GM12891 (cell line): ENCODE measurements at regions not wholly inside any gene's neighbourhood (a gene's known extent, or its start where the extent isn't known, plus 50 kb on each side); places are given as distances from the start of the nearest gene placed in this dataset.

ENCODE experiments used
- DNase-seq: peaks from one replicate; pipeline ENCODE4 v3.0.0; 2011; ENCODE audit warnings: low spot score; ENCODE audit not compliant: insufficient read length
- FAIRE-seq: peaks from 2 replicates; lab custom pipeline; 2011; peaks lifted over from hg19 to GRCh38; lab: Jason Lieb, UNC
- PAX5 ChIP-seq: IDR thresholded peaks from 2 replicates; pipeline ENCODE4 v1.6.1; 2011; ENCODE audit warnings: low read length, moderate library complexity, mild to moderate bottlenecking; ENCODE audit not compliant: insufficient read depth, severe bottlenecking
- POLR2A ChIP-seq: IDR thresholded peaks from 2 replicates; pipeline ENCODE4 v1.6.1; 2011; ENCODE audit warnings: low read depth, low read length, control low read depth
- POLR2AphosphoS5 ChIP-seq: IDR thresholded peaks from 2 replicates; pipeline ENCODE4 v1.6.1; 2011; ENCODE audit warnings: low read depth, low read length, control low read depth
- POU2F2 ChIP-seq: IDR thresholded peaks from 2 replicates; pipeline ENCODE4 v1.6.1; 2011; ENCODE audit warnings: low read depth, mild to moderate bottlenecking, control low read depth, low read length, moderate library complexity
- SPI1 ChIP-seq: IDR thresholded peaks from 2 replicates; pipeline ENCODE4 v1.6.1; 2011; ENCODE audit warnings: low read depth, low read length, control low read depth
- TAF1 ChIP-seq: IDR thresholded peaks from 2 replicates; pipeline ENCODE4 v1.6.1; 2011; ENCODE audit warnings: low read depth, low read length, control low read depth

DNA sequence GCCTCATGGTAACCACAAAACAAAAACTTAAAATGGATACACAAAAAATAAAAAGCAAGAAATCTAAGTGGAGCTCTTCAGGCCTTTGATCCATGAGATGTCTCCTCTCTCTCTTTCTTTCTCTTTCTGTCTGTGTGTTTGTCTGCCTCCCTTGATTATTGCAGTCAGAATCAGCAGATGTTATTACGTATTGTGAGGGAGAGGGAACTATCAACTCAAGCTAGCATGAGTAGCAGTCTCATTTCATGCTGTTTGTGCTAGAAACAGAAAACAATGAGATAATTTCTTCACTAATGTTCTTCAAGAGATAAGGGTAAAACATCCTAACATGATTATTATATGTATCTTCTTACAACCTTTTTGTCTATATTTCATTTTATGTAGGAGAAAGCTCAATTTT is 103.7 kb upstream of the PDC start:
- no peak for FAIRE-seq
- TF ChIP-seq POLR2AphosphoS5 (no peak), POU2F2 (no peak), PAX5 (no peak), POLR2A (no peak), TAF1 (no peak), SPI1 (no peak)
- DNase-seq: no peak

DNA sequence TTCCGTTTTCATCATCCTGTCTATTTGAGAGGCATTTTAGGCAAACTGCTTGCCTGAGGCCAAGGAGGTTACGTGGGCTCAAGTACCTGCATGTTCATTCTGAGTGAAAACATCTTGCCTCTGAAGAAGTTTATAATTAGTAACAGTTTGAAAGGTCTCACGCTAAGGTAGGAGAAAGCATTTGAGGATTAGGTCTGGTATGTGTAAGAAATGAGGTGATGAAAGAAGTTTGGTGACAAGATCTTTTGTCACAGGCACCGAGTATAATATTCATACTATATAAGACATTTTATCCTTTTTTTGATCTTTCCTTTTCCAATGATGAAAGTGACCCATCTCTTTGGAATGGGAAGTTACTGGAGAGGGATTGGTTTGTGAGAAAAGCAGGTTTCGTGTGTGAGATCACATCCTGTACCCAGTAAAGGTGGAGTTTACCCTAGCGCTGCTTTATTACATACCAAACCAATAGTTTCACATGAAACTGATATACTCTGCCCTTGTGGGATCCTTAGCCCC is 98.7 kb upstream of the PDC start:
- FAIRE-seq: no peak
- TF ChIP-seq POLR2A: no peak
- DNase-seq: no peak

DNA sequence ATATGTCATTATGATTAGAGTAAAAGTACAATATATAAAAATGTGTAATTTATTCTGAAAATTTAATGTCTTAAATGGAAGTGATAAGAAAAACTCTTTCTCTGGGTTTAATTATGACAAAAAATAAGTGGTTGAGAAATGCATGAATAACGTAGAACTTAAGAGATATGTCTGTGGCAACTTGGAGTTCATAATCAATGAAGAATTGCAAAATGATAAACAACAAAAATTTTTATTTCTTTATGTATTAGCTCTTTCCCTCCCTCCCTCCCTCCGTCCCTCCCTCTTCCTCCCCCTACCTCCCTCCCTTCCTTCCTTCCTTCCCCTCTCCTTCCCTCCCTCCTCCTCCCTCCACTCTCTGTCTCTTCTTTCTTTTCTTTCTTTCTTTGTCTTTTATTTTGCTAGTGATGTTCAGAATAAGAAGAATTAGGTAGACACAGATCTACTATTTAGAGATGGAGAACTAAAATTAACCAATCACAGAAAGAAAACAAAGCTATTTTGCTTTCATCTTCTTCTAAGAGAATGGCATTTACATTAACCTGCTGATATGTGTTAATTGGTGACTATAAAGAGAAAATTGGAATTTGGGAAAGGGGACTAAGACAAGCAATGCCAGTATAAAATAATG is 96.3 kb upstream of the PDC start:
- no peak for DNase-seq
- no peak for TF ChIP-seq POU2F2
- TF ChIP-seq POLR2A: no peak
- no peak for TF ChIP-seq TAF1
- no peak for TF ChIP-seq SPI1
- TF ChIP-seq POLR2AphosphoS5: no peak
- TF ChIP-seq PAX5: no peak
- no peak for FAIRE-seq

DNA sequence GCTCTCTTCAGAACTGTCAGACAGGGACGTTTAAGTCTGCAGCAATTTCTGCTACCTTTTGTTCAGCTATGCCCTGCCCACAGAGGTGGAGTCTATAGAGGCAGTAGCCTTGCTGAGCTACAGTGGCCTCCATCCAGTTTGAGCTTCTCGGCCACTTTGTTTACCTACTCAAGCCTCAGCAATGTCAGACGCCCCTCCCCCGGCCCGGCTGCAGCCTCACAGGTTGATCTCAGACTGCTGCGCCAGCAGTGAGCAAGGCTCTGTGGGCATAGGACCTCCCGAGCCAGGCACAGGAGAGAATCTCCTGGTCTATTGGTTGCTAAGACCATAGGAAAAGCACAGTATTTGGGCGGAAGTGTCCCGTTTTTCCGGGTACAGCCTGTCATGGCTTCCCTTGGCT is 89.9 kb upstream of the PDC start:
- DNase-seq (no peak), FAIRE-seq (no peak)
- TF ChIP-seq POU2F2 (no peak), POLR2AphosphoS5 (no peak), SPI1 (no peak), TAF1 (no peak), PAX5 (no peak), POLR2A (no peak)

DNA sequence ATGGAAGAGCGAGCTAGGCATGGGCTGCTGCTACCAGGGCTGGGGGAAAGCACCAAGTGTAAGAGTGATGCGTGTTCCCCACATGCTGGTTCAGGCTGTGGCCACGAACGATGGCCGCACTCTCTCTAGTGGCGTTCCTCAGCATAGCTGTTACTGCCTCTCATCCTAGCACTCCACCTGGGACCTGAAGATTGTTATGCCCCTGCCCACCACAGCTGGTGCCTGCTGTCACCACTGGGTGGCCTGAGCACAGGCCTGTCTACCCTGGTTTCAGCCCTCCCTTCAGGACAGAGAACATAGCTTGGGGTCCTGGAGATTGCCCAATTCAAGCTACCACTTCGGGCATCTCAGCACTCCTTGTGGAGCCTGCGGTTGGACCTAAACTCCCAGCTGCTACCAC is 80.1 kb upstream of the PDC start:
- FAIRE-seq (no peak), DNase-seq (no peak)
- no peak for TF ChIP-seq POU2F2
- TF ChIP-seq SPI1: no peak
- TF ChIP-seq TAF1: no peak
- no peak for TF ChIP-seq POLR2A
- TF ChIP-seq POLR2AphosphoS5: no peak
- TF ChIP-seq PAX5: no peak

GRCh38 chr1:186540521-186540920 is 79.6 kb upstream of the PDC start:
- no peak for TF ChIP-seq SPI1
- TF ChIP-seq TAF1: no peak
- TF ChIP-seq POLR2AphosphoS5: no peak
- TF ChIP-seq POU2F2: no peak
- no peak for TF ChIP-seq PAX5
- TF ChIP-seq POLR2A: no peak
- DNase-seq: no peak
- FAIRE-seq: no peak

DNA sequence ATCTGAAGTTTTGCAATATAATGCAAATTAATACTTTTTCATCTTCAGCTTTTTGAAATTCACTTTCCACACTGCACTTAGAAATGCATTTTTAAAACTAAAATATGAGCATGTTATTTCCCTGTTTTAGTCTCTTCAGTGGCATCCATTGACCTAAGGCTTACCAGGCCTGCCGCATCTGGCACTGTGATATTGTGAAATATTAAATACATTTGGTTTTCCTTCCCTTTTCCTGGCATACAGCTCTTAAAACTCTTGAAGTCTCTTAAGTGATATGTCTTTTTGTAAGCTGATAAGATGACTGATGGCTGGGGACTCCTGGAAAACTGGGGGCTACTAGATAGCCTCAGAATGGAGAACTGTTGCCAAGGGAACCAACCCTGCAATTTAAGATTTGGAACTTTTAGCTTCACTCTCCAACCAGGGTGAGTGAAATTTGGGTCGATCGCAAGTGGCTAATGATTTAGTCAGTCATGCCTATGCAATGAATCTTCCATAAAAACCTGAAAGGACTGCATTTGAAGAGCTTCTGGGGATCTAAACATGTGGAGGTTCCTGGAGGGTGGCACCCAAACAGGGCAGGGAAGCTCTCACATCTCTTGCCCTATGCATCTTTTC is 75.5 kb upstream of the PDC start:
- no peak for FAIRE-seq
- TF ChIP-seq POU2F2: no peak
- no peak for DNase-seq

DNA sequence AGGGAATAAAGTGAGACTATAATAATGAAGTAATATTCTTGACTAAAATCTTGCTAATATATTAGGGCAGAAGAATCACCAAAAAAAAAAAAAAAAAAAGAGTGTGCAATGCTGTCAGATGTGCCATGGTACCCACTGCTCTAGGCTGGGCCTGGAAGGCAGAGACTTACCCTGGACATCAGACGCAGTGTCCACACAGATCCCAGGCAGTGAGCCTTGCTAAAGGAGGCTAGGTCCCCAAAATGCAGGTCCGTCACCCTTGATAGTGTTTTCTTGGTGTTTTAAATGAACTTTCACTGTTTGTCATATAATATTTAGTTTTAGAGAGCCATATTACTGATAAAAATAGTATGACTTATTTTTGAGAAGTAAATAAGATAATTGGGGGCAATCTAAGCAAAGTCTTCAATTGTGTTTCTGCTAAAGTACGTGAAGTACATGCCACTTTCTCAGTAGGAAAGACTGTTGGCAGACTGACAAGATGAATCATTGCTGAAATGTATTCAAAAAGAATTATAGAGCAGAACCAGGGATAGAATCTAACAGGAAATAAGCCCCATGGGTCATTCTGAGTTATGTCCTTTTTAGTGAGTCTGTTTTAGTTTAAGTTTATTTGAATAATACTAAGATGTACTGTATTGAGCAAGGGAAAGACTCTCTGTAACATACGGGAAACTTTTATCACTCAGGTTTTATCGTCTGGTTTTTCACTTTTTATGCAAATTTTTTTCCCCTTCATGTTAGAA is 74.6 kb upstream of the PDC start:
- TF ChIP-seq POU2F2 (no peak), POLR2AphosphoS5 (no peak), SPI1 (no peak), TAF1 (no peak), POLR2A (no peak), PAX5 (no peak)
- DNase-seq (no peak), FAIRE-seq (no peak)

DNA sequence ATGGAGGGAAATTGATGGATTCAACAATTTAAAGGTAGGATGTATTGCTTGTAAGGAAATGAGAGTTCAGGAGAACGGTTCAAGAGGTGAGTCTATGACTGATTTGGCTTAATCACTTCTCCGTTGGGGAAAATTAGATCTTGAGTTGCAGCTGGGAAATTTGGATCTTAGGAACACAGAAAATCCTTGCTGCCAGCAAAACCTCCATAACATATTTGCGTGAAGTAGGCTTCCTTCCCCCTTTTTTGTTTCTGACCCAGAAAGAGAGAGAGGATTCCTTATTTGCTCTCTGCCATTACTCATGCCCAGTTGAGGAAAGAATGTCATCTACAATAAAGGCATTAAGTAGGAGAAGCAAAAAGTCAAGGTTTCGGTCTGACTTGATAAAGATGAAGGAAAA is 73.5 kb upstream of the PDC start:
- DNase-seq: no peak
- no peak for TF ChIP-seq PAX5
- TF ChIP-seq POLR2A: no peak
- no peak for TF ChIP-seq POLR2AphosphoS5
- TF ChIP-seq SPI1: no peak
- no peak for TF ChIP-seq TAF1
- no peak for TF ChIP-seq POU2F2
- no peak for FAIRE-seq

GRCh38 chr1:186532466-186532865 is 71.6 kb upstream of the PDC start:
- TF ChIP-seq POLR2A (no peak), TAF1 (no peak), SPI1 (no peak), POLR2AphosphoS5 (no peak), PAX5 (no peak), POU2F2 (no peak)
- DNase-seq (no peak), FAIRE-seq (no peak)
